ENCODE measurements at regions not wholly inside any gene's neighbourhood (a gene's known extent, or its start where the extent isn't known, plus 50 kb on each side); places are given as distances from the start of the nearest gene placed in this dataset.

GRCh38 chr12:108400481-108400880 is 61.4 kb upstream of the CMKLR1 start:
- TF ChIP-seq CTCF (IDR thresholded peaks at IDR 0.05), result no peak
- H3K36me3 ChIP-seq, result no peaks in the 10 kb centered on the region
- H3K27ac ChIP-seq, result no peak overlapping the region
- no peaks in the 10 kb centered on the region for H3K9me3 ChIP-seq
- intact Hi-C loops (cut with DNase I), result no loop called here
- DNase-seq, result no peak
- no peak overlapping the region for H3K4me3 ChIP-seq
- no peak for ATAC-seq
- H3K27me3 ChIP-seq, result no peaks in the 10 kb centered on the region
- H3K4me1 ChIP-seq, result no peaks in the 10 kb centered on the region

DNA sequence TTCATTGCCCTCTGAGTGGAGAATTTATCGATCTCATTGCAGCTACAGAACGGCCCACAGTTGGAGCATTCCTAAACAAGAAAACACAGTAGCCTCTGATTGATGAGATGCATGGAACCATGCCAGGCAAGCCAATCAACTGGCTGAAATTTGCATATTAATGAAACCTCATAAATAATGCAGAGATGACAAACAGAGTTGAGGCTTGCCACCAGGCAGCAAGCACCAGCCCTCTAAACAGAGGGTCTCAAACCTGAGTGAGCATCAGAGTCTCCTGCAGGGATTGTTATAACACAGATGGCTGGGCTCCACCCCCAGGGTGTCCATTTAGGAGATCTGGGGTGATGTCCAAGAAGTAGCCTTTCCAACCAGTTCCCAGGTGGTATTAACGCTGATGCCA is 60.9 kb upstream of the CMKLR1 start:
- ATAC-seq (no peak), DNase-seq (no peak)
- Histone ChIP-seq H3K9me3 (no peaks in the 10 kb centered on the region), H3K27me3 (no peaks in the 10 kb centered on the region), H3K27ac (no peak overlapping the region), H3K4me1 (no peaks in the 10 kb centered on the region), H3K36me3 (no peaks in the 10 kb centered on the region), H3K4me3 (no peak overlapping the region)
- intact Hi-C loops (cut with DNase I), result no loop called here
- TF ChIP-seq CTCF (IDR thresholded peaks at IDR 0.05), result no peak

DNA sequence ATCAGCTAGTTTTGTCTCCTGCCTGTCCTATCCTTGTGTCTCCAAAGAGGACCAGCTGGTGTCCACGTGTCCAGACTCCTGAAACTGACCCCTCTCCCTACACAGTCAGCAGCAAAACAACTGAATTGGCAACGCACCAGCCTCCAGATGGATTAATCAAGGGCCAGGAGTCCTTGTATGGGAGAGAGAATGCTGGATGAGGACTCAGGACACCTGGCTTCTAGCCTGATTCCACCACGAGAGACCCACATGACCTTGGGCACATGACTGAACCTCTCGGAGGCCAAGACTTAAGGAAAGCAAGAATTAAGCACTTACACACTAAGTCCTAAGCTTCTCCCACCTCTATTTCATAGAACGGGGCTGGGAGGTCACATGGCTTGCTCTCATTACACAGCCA is 60.4 kb upstream of the CMKLR1 start:
- Histone ChIP-seq H3K4me1 (peaks cover 3% of the 10 kb centered on the region), H3K4me3 (no peak overlapping the region), H3K9me3 (no peaks in the 10 kb centered on the region), H3K27me3 (no peaks in the 10 kb centered on the region), H3K36me3 (no peaks in the 10 kb centered on the region), H3K27ac (no peak overlapping the region)
- ATAC-seq, result no peak
- intact Hi-C loops (cut with DNase I), result no loop called here
- DNase-seq, result no peak
- no peak for TF ChIP-seq CTCF (IDR thresholded peaks at IDR 0.05)

GRCh38 chr12:108394196-108394595 is 55.1 kb upstream of the CMKLR1 start:
- peaks cover 3% of the 10 kb centered on the region for H3K4me1 ChIP-seq
- DNase-seq, result no peak
- H3K36me3 ChIP-seq, result no peaks in the 10 kb centered on the region
- no peak overlapping the region for H3K27ac ChIP-seq
- intact Hi-C loops (cut with DNase I), result no loop called here
- H3K4me3 ChIP-seq, result no peak overlapping the region
- no peak for TF ChIP-seq CTCF (IDR thresholded peaks at IDR 0.05)
- peak; percentile 63 for ATAC-seq
- H3K9me3 ChIP-seq, result no peaks in the 10 kb centered on the region
- H3K27me3 ChIP-seq, result no peaks in the 10 kb centered on the region

DNA sequence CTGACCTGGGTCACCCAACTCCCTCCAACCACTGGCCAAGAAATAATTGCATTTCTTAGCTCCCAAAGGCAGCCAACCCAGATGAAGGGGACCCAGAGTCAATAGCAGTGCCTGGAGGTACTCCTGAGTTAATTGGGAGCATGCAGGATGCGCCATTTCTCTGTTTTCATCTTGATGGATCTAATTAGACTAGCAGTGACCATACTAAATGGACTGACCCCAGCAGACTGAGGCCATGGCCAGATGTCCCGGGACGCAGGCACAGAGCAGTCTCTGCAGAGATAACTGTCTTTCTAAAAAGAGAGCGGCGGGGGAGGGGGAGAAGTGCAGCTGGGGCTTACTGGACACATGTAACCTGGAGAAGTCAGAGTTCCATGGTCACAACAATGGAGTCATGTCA is 53.2 kb upstream of the CMKLR1 start:
- ATAC-seq, result no peak
- H3K4me1 ChIP-seq, result peaks cover 3% of the 10 kb centered on the region
- no peak for TF ChIP-seq CTCF (IDR thresholded peaks at IDR 0.05)
- no peak overlapping the region for H3K27ac ChIP-seq
- no peaks in the 10 kb centered on the region for H3K36me3 ChIP-seq
- no peaks in the 10 kb centered on the region for H3K27me3 ChIP-seq
- H3K9me3 ChIP-seq, result no peaks in the 10 kb centered on the region
- no peak overlapping the region for H3K4me3 ChIP-seq
- no peak for DNase-seq
- intact Hi-C loops (cut with DNase I), result no loop called here

GRCh38 chr12:108390495-108391203 is 51.5 kb upstream of the CMKLR1 start:
- no peak for TF ChIP-seq CTCF (IDR thresholded peaks at IDR 0.05)
- peaks cover 3% of the 10 kb centered on the region for H3K4me1 ChIP-seq
- no peaks in the 10 kb centered on the region for H3K9me3 ChIP-seq
- intact Hi-C loops (cut with DNase I), result no loop called here
- no peaks in the 10 kb centered on the region for H3K36me3 ChIP-seq
- no peaks in the 10 kb centered on the region for H3K27me3 ChIP-seq
- H3K27ac ChIP-seq, result no peak overlapping the region
- no peak overlapping the region for H3K4me3 ChIP-seq
- DNase-seq (no peak), ATAC-seq (no peak)

Data from upper lobe of right lung (tissue), 1 donor.